ENCODE measurements at regions not wholly inside any gene's neighbourhood (a gene's known extent, or its start where the extent isn't known, plus 50 kb on each side); places are given as distances from the start of the nearest gene placed in this dataset.

GRCh38 chr22:27614006-27614649 lies 187.4 kb downstream of the MN1 start:
- DNase-seq, result no peak

DNA sequence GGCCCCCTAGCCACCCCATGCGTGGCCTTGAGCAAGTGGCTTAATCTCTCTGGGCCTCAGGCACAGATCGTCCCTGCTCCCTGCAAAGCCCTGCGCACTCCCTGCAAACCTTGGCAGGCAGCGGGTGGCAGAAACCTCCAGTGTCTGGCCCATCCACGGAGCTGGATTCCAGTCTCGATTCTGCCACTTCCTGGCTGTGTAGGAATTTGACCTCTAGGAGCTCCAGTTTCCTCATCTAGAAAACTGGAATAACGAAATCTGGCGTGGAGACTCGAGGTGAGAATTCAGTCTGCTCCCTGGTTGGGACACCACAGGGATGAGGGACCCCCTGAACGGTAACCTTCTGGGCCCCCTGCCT lies 186.9 kb downstream of the MN1 start:
- DNase-seq, result no peak

GRCh38 chr22:27615408-27615807 lies 186.1 kb downstream of the MN1 start:
- DNase-seq, result no peak

DNA sequence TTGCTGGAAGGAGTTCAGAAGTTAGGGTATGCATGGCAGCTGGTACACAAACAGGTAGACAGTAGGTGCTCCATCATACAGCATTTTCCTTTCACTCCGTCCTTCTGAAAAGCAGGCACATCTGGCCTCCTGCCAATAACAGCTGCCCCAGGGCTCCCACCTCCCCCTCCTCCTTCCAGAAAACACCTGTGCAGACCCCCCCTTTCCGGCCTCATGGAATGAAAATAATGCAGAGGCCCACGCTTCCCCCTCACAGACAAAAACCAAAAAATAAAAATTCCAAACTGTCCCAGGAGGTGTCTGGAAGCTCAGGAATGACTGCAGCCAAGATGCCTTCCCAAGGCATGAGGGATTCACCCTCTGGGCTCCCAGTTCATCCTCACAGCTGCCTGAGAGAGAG lies 185.5 kb downstream of the MN1 start:
- no peak for DNase-seq

GRCh38 chr22:27617214-27617881 lies 184.2 kb downstream of the MN1 start:
- DNase-seq, result no peak

- no peak for DNase-seq
These were observed 181.0 kb downstream of the MN1 start for GRCh38 chr22:27620367-27621154.

DNA sequence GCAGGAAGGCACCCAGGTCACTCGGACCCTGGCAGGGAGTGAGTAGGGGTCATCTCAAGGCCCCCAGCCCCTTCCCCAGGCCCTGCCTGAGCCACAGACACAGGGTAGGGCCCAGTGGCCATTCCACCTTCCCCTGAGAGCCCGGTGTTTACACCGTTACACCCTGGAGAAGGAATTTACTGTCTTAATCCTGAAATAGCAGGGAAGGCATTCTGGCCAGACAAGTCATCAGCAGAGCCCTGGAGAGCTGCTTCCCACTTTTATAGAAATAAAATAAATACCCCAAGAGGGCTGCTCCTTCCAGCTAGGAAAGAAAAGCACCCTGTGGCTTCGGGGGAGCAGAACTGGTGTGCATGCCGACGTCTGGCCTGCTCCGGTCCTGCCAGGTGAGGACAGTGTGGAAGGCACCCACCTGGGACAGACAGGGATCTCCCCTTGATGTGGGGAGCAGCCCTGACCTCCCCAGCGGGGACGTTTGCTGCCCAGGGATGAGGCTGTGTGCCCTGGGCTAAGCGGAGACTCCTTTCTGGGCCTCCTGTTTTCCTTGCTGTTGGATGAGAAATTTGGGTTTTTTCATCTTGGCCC lies 180.0 kb downstream of the MN1 start:
- no peak for DNase-seq

DNA sequence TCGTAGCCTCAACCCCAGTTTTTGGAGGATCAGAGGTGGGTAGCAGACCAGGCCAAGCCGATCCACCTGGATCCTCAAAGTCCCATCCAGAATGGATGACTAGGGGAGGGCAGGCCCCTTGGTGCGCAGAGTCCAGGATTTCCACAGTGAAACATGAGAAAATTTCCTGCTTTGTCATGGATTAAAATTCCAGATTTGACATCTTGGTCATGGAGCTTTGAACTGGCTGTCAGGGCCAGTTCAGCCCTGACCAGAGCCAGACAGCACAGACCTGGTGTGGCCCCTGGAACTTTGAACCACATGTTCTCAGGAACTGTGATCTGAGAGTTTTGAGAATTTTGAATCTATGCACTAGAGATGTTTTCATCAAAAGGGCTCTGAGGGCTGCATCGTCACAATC lies 177.5 kb downstream of the MN1 start:
- DNase-seq, result no peak

GRCh38 chr22:27624705-27625104 lies 176.9 kb downstream of the MN1 start:
- DNase-seq, result no peak

- DNase-seq, result no peak
These were observed 175.5 kb downstream of the MN1 start for GRCh38 chr22:27625769-27626674.

GRCh38 chr22:27626675-27627443 lies 174.7 kb downstream of the MN1 start:
- no peak for DNase-seq

- peak; percentile 18 for DNase-seq
These were observed 174.1 kb downstream of the MN1 start for GRCh38 chr22:27627444-27627833.

DNA sequence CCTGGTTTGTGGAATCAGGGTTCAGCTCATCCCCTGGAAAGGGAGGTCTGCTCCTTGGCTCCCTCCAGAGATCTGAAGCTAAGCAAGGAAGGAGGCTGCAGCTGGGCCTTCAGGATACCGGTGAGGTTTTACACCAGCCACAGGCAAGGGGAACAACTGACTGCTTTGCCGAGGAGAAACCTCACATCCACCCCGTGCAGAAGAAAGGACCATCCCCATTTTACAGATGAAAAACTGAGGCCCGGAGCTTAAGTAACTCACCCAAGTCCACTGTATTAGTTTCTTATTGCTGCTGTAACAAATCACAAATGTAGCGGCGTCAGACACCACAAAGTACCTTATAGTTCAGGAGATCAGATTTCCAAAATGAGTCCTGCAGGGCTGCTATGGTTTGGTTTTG lies 173.7 kb downstream of the MN1 start:
- DNase-seq, result no peak

DNA sequence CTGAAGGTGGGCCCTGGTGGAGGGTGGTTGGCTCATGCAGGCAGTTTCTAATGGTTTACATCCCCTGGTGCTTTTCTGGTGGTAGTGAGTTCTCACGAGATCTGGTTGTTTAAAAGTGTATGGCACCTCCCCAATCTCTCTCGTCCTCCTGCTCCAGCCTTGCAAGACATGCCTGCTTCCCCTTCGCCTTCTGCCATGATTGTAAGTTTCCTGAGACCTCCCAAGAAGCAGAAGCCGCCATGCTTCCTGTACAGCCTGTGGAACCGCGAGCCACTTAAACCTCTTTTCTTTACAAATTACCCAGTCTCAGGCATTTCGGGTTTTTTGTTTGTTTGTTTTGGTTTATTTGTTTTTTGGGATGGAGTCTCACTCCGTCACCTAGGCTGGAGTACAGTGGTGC lies 173.2 kb downstream of the MN1 start:
- no peak for DNase-seq

- no peak for DNase-seq
These were observed 172.5 kb downstream of the MN1 start for GRCh38 chr22:27628891-27629631.

GRCh38 chr22:27629908-27630673 lies 171.5 kb downstream of the MN1 start:
- DNase-seq, result no peak

DNA sequence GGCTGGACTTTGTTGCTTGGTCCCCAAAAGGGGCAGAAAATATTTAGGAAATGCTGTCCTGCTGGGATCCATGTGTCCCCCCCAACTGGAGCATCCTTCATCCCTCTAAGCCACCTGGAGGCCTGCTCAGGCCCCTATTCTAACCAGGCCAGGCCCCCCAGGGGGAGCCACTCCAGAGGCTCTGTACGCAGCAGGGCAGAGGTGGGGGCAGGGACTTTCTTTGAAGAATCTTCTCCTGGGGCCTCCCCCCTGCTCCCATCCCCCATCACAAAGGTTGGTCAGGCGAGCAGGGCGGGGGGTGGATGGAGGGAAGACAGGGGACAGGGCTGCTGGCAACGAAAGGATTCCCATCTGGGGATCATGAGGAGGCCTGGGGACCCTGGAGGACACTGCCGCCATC lies 170.8 kb downstream of the MN1 start:
- DNase-seq, result no peak

DNA sequence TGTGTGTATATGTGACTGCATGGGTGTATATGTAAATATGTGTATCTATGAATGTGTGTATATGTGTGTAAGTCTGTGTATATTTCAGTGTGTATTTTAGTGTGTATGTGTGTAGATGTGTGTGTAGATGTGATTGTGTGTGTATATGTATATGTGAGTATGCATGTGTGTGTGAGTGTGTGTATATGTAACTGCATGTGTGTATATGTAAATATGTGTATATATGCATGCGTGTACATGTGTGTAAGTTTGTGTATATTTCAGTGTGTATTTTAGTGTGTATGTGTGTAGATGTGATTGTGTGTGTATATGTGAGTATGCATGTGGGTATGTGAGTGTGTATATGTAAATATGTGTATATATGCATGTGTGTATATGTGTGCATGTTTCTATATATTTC lies 169.9 kb downstream of the MN1 start:
- no peak for DNase-seq

DNA sequence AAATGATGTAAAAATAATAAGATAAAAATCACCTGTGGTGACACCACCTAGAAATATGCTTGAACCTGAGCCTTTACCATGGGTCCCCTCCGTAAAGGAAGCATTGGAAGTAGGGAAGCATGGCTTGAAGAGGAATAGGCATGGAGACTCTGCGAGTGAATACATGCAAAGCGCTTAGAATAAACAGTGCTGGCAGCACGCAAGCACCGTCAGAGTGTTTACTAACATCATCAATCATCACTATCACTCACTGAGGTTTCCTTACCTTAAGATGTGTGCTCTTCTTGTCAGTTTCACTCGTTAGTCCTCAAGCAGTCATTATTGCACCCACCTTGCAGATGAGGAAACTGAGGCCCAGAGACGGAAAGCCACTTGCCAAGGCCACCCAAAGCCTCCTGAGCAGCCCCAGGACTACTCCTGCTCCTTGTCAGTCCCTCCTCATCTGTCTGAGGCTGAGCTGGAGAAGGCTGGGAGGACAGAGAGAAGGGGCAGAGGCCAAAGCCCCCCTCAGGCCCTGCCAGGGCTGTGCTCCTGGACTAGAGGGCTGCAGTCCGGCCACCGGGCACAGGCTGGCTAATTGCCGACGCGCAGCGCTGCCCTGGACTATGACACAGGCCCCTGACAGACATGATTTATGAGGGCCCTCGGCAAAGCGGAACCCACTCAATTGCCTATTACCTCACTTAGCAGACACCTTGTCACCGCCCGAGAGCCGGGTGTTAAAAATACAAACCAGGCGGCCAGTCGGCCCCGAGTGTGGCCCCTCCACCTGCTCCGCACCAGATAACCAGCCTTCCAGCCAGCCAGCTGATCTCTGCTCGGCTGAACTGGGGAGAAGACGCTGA lies 168.9 kb downstream of the MN1 start:
- DNase-seq, result peak; percentile 43

All from hematopoietic multipotent progenitor cell treated with erythropoietin and hydrocortisone succinate and interleukin-3 and kit ligand, for 6 days (in vitro differentiated cells).